ENCODE measurements at regions not wholly inside any gene's neighbourhood (a gene's known extent, or its start where the extent isn't known, plus 50 kb on each side); places are given as distances from the start of the nearest gene placed in this dataset.

- peaks cover 19% of the 10 kb centered on the region for H3K9me3 Mint-ChIP-seq (ENCODE audit: unreplicated experiment)
- ChIA-PET CTCF (no interaction called here), POLR2A (no interaction called here)
- Histone ChIP-seq H3K9me3 (peaks cover 5% of the 10 kb centered on the region), H3K27me3 (replicated peaks; ENCODE audit: control insufficient read depth, insufficient read depth, low read length) (no peaks in the 10 kb centered on the region), H3K36me3 (ENCODE audit: control insufficient read depth, insufficient read depth, low read length) (no peaks in the 10 kb centered on the region), H3K4me1 (no peaks in the 10 kb centered on the region), H3K4me3 (ENCODE audit: low read depth, low read length) (no peak overlapping the region)
- H3K36me3 Mint-ChIP-seq (ENCODE audit: insufficient read depth, unreplicated experiment): no peaks in the 10 kb centered on the region
- intact Hi-C loops (cut with micrococcal nuclease; ENCODE audit: unreplicated experiment): no loop called here
- no peak for DNase-seq
- H3K4me1 Mint-ChIP-seq (ENCODE audit: low read depth, unreplicated experiment): no peaks in the 10 kb centered on the region
- TF ChIP-seq CTCF (IDR thresholded peaks at IDR 0.05; ENCODE audit: insufficient read depth in 1 of 2, low read depth in 1 of 2, low read length in 1 of 2, severe bottlenecking in 1 of 2, unreplicated experiment in 1 of 2): no peak
- H3K27ac Mint-ChIP-seq (ENCODE audit: unreplicated experiment): no peak overlapping the region
- BruUV-seq (replicated peaks): no TSS peak
- peaks cover 13% of the 10 kb centered on the region for H3K27me3 Mint-ChIP-seq (ENCODE audit: insufficient read depth, unreplicated experiment)
- no peak overlapping the region for H3K4me3 Mint-ChIP-seq (ENCODE audit: unreplicated experiment)
Measured at GRCh38 chr2:175500255-175500654, 318.7 kb upstream of the ATP5MC3 start.

- Mint-ChIP-seq H3K9me3 (ENCODE audit: unreplicated experiment) (no peaks in the 10 kb centered on the region), H3K27ac (ENCODE audit: unreplicated experiment) (no peak overlapping the region), H3K36me3 (ENCODE audit: insufficient read depth, unreplicated experiment) (no peaks in the 10 kb centered on the region), H3K4me1 (ENCODE audit: low read depth, unreplicated experiment) (no peaks in the 10 kb centered on the region), H3K27me3 (ENCODE audit: insufficient read depth, unreplicated experiment) (no peaks in the 10 kb centered on the region), H3K4me3 (ENCODE audit: unreplicated experiment) (no peak overlapping the region)
- no peak for DNase-seq
- no TSS peak for BruUV-seq (replicated peaks)
- TF ChIP-seq CTCF (IDR thresholded peaks at IDR 0.05; ENCODE audit: insufficient read depth in 1 of 2, low read depth in 1 of 2, low read length in 1 of 2, severe bottlenecking in 1 of 2, unreplicated experiment in 1 of 2): no peak
- intact Hi-C loops (cut with micrococcal nuclease; ENCODE audit: unreplicated experiment): no loop called here
- Histone ChIP-seq H3K4me3 (ENCODE audit: low read depth, low read length) (no peak overlapping the region), H3K27me3 (replicated peaks; ENCODE audit: control insufficient read depth, insufficient read depth, low read length) (no peaks in the 10 kb centered on the region), H3K36me3 (ENCODE audit: control insufficient read depth, insufficient read depth, low read length) (no peaks in the 10 kb centered on the region), H3K9me3 (no peaks in the 10 kb centered on the region), H3K4me1 (no peaks in the 10 kb centered on the region)
- ChIA-PET CTCF (no interaction called here), POLR2A (no interaction called here)
Measured at GRCh38 chr2:175490360-175490791, 308.9 kb upstream of the ATP5MC3 start.

- ChIA-PET CTCF (no interaction called here), POLR2A (no interaction called here)
- BruUV-seq (replicated peaks): no TSS peak
- Histone ChIP-seq H3K27me3 (replicated peaks; ENCODE audit: control insufficient read depth, insufficient read depth, low read length) (no peaks in the 10 kb centered on the region), H3K4me3 (ENCODE audit: low read depth, low read length) (no peak overlapping the region), H3K9me3 (no peaks in the 10 kb centered on the region), H3K4me1 (no peaks in the 10 kb centered on the region), H3K36me3 (ENCODE audit: control insufficient read depth, insufficient read depth, low read length) (no peaks in the 10 kb centered on the region)
- Mint-ChIP-seq H3K36me3 (ENCODE audit: insufficient read depth, unreplicated experiment) (peaks cover 4% of the 10 kb centered on the region), H3K4me1 (ENCODE audit: low read depth, unreplicated experiment) (no peaks in the 10 kb centered on the region), H3K27me3 (ENCODE audit: insufficient read depth, unreplicated experiment) (no peaks in the 10 kb centered on the region), H3K4me3 (ENCODE audit: unreplicated experiment) (no peak overlapping the region), H3K27ac (ENCODE audit: unreplicated experiment) (no peak overlapping the region), H3K9me3 (ENCODE audit: unreplicated experiment) (no peaks in the 10 kb centered on the region)
- DNase-seq: no peak
- TF ChIP-seq CTCF (IDR thresholded peaks at IDR 0.05; ENCODE audit: insufficient read depth in 1 of 2, low read depth in 1 of 2, low read length in 1 of 2, severe bottlenecking in 1 of 2, unreplicated experiment in 1 of 2): no peak
- intact Hi-C loops (cut with micrococcal nuclease; ENCODE audit: unreplicated experiment): no loop called here
Measured at GRCh38 chr2:175478096-175478768, 296.7 kb upstream of the ATP5MC3 start.

Data from Caco-2 (cell line).